ENCODE measurements at regions not wholly inside any gene's neighbourhood (a gene's known extent, or its start where the extent isn't known, plus 50 kb on each side); places are given as distances from the start of the nearest gene placed in this dataset.
A peak's percentile ranks its signal among the peaks of the same experiment; 100 is the strongest.

GRCh38 chr5:74224331-74224730, 416.2 kb downstream of the ENC1 start:
- Mint-ChIP-seq H3K36me3 (ENCODE audit: low read depth) (no peaks in the 10 kb centered on the region), H3K27ac (no peak overlapping the region), H3K27me3 (peaks cover 22% of the 10 kb centered on the region), H3K4me3 (no peak overlapping the region), H3K4me1 (ENCODE audit: low read depth) (no peaks in the 10 kb centered on the region), H3K9me3 (no peaks in the 10 kb centered on the region)

GRCh38 chr5:74222806-74223205, 417.7 kb downstream of the ENC1 start:
- H3K4me1 Mint-ChIP-seq (ENCODE audit: low read depth): no peaks in the 10 kb centered on the region
- peaks cover 18% of the 10 kb centered on the region for H3K27me3 Mint-ChIP-seq
- no peaks in the 10 kb centered on the region for H3K36me3 Mint-ChIP-seq (ENCODE audit: low read depth)
- no peak overlapping the region for H3K27ac Mint-ChIP-seq
- H3K4me3 Mint-ChIP-seq: no peak overlapping the region
- peaks cover 5% of the 10 kb centered on the region for H3K9me3 Mint-ChIP-seq

- peaks cover 16% of the 10 kb centered on the region for H3K27me3 Mint-ChIP-seq
- no peaks in the 10 kb centered on the region for H3K4me1 Mint-ChIP-seq (ENCODE audit: low read depth)
Measured at GRCh38 chr5:74221413-74221812, 419.1 kb downstream of the ENC1 start.

GRCh38 chr5:74216012-74216411, 424.5 kb downstream of the ENC1 start:
- Mint-ChIP-seq H3K27ac (no peak overlapping the region), H3K4me3 (no peak overlapping the region), H3K9me3 (peaks cover 5% of the 10 kb centered on the region), H3K36me3 (ENCODE audit: low read depth) (no peaks in the 10 kb centered on the region), H3K27me3 (peaks cover 4% of the 10 kb centered on the region), H3K4me1 (ENCODE audit: low read depth) (no peaks in the 10 kb centered on the region)

More at GRCh38 chr5:74221413-74221812, 419.1 kb downstream of the ENC1 start:
- Mint-ChIP-seq H3K9me3 (peaks cover 5% of the 10 kb centered on the region), H3K4me3 (no peak overlapping the region), H3K36me3 (ENCODE audit: low read depth) (no peaks in the 10 kb centered on the region), H3K27ac (no peak overlapping the region)

- Mint-ChIP-seq H3K27ac (no peak overlapping the region), H3K36me3 (ENCODE audit: low read depth) (no peaks in the 10 kb centered on the region), H3K27me3 (peaks cover 19% of the 10 kb centered on the region), H3K9me3 (no peaks in the 10 kb centered on the region), H3K4me1 (ENCODE audit: low read depth) (no peaks in the 10 kb centered on the region), H3K4me3 (no peak overlapping the region)
Measured at GRCh38 chr5:74212336-74212735, 428.2 kb downstream of the ENC1 start.

GRCh38 chr5:74209571-74209970, 431.0 kb downstream of the ENC1 start:
- no peak overlapping the region for H3K4me3 Mint-ChIP-seq
- no peaks in the 10 kb centered on the region for H3K4me1 Mint-ChIP-seq (ENCODE audit: low read depth)
- H3K36me3 Mint-ChIP-seq (ENCODE audit: low read depth): no peaks in the 10 kb centered on the region
- H3K27ac Mint-ChIP-seq: no peak overlapping the region
- H3K27me3 Mint-ChIP-seq: peaks cover 26% of the 10 kb centered on the region
- H3K9me3 Mint-ChIP-seq: no peaks in the 10 kb centered on the region

- Mint-ChIP-seq H3K27me3 (peaks cover 29% of the 10 kb centered on the region), H3K4me3 (no peak overlapping the region), H3K36me3 (ENCODE audit: low read depth) (no peaks in the 10 kb centered on the region), H3K9me3 (no peaks in the 10 kb centered on the region), H3K27ac (no peak overlapping the region), H3K4me1 (ENCODE audit: low read depth) (peaks cover 2% of the 10 kb centered on the region)
Measured at GRCh38 chr5:74206579-74207550, 433.7 kb downstream of the ENC1 start.

- H3K36me3 Mint-ChIP-seq (ENCODE audit: low read depth): no peaks in the 10 kb centered on the region
Measured at GRCh38 chr5:74205767-74206578, 434.6 kb downstream of the ENC1 start.

GRCh38 chr5:74201334-74202081, 439.0 kb downstream of the ENC1 start:
- Mint-ChIP-seq H3K27me3 (peaks cover 14% of the 10 kb centered on the region), H3K27ac (peak overlapping the region; percentile 78), H3K4me3 (peak overlapping the region; percentile 1), H3K36me3 (ENCODE audit: low read depth) (no peaks in the 10 kb centered on the region), H3K9me3 (no peaks in the 10 kb centered on the region), H3K4me1 (ENCODE audit: low read depth) (peaks cover 17% of the 10 kb centered on the region)

More at GRCh38 chr5:74205767-74206578, 434.6 kb downstream of the ENC1 start:
- Mint-ChIP-seq H3K27ac (no peak overlapping the region), H3K27me3 (peaks cover 29% of the 10 kb centered on the region), H3K4me1 (ENCODE audit: low read depth) (peaks cover 10% of the 10 kb centered on the region), H3K4me3 (no peak overlapping the region), H3K9me3 (no peaks in the 10 kb centered on the region)

- H3K27ac Mint-ChIP-seq: no peak overlapping the region
- no peaks in the 10 kb centered on the region for H3K36me3 Mint-ChIP-seq (ENCODE audit: low read depth)
- peaks cover 17% of the 10 kb centered on the region for H3K4me1 Mint-ChIP-seq (ENCODE audit: low read depth)
- H3K4me3 Mint-ChIP-seq: no peak overlapping the region
- peaks cover 8% of the 10 kb centered on the region for H3K27me3 Mint-ChIP-seq
- no peaks in the 10 kb centered on the region for H3K9me3 Mint-ChIP-seq
Measured at GRCh38 chr5:74200560-74200959, 440.0 kb downstream of the ENC1 start.

- Mint-ChIP-seq H3K4me1 (ENCODE audit: low read depth) (peaks cover 17% of the 10 kb centered on the region), H3K27me3 (peaks cover 3% of the 10 kb centered on the region), H3K4me3 (no peak overlapping the region), H3K9me3 (no peaks in the 10 kb centered on the region), H3K27ac (no peak overlapping the region), H3K36me3 (ENCODE audit: low read depth) (no peaks in the 10 kb centered on the region)
Measured at GRCh38 chr5:74199436-74200210, 440.9 kb downstream of the ENC1 start.

GRCh38 chr5:74199005-74199404, 441.5 kb downstream of the ENC1 start:
- Mint-ChIP-seq H3K27ac (no peak overlapping the region), H3K9me3 (no peaks in the 10 kb centered on the region), H3K27me3 (no peaks in the 10 kb centered on the region), H3K36me3 (ENCODE audit: low read depth) (no peaks in the 10 kb centered on the region), H3K4me1 (ENCODE audit: low read depth) (peaks cover 17% of the 10 kb centered on the region), H3K4me3 (no peak overlapping the region)

- peaks cover 17% of the 10 kb centered on the region for H3K4me1 Mint-ChIP-seq (ENCODE audit: low read depth)
- H3K27ac Mint-ChIP-seq: no peak overlapping the region
- no peaks in the 10 kb centered on the region for H3K36me3 Mint-ChIP-seq (ENCODE audit: low read depth)
- H3K27me3 Mint-ChIP-seq: no peaks in the 10 kb centered on the region
- H3K4me3 Mint-ChIP-seq: no peak overlapping the region
- H3K9me3 Mint-ChIP-seq: no peaks in the 10 kb centered on the region
Measured at GRCh38 chr5:74198156-74198555, 442.4 kb downstream of the ENC1 start.

GRCh38 chr5:74196233-74196632, 444.3 kb downstream of the ENC1 start:
- H3K4me1 Mint-ChIP-seq (ENCODE audit: low read depth): peaks cover 9% of the 10 kb centered on the region
- H3K36me3 Mint-ChIP-seq (ENCODE audit: low read depth): no peaks in the 10 kb centered on the region
- H3K4me3 Mint-ChIP-seq: no peak overlapping the region
- no peak overlapping the region for H3K27ac Mint-ChIP-seq
- no peaks in the 10 kb centered on the region for H3K9me3 Mint-ChIP-seq
- peaks cover 10% of the 10 kb centered on the region for H3K27me3 Mint-ChIP-seq

Measured in stimulated activated naive CD8-positive, alpha-beta T cell treated with anti-CD3 and anti-CD28 coated beads, Interleukin-15, Interleukin-2, amounts not matched to agents 100 ng/mL and 50 ng/mL, for 24 hours (primary cell).